ENCODE measurements at regions not wholly inside any gene's neighbourhood (a gene's known extent, or its start where the extent isn't known, plus 50 kb on each side); places are given as distances from the start of the nearest gene placed in this dataset.

DNA sequence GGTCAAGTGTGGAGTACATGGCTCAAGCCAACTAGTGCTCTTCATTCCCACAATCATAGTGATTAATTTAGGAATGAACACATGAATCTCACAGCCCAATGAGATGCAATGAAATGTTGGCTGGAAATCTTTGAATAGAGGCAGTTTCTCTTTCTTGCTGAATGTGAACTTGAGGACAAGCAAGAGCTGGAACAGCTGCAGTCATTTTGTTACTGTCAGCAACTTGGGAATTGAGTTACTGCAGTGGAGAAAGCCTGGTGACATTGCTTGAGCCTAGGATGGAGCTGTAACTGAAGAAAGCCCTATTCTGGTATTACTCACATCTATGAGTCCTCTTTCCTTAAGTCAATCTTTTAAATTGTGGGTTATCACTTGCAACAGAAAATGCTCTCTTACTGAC lies 62.3 kb downstream of the YIPF5 start:
- no peak overlapping the region for H3K4me3 ChIP-seq (replicated peaks in 1 of 3)
- no peaks in the 10 kb centered on the region for H3K9me3 ChIP-seq
- no peaks in the 10 kb centered on the region for H3K4me1 ChIP-seq
- no peak for DNase-seq
- H3K27ac ChIP-seq = no peak overlapping the region
- TF ChIP-seq POLR2A (IDR thresholded peaks at IDR 0.05) = no peak
- TF ChIP-seq, protein P1, sequence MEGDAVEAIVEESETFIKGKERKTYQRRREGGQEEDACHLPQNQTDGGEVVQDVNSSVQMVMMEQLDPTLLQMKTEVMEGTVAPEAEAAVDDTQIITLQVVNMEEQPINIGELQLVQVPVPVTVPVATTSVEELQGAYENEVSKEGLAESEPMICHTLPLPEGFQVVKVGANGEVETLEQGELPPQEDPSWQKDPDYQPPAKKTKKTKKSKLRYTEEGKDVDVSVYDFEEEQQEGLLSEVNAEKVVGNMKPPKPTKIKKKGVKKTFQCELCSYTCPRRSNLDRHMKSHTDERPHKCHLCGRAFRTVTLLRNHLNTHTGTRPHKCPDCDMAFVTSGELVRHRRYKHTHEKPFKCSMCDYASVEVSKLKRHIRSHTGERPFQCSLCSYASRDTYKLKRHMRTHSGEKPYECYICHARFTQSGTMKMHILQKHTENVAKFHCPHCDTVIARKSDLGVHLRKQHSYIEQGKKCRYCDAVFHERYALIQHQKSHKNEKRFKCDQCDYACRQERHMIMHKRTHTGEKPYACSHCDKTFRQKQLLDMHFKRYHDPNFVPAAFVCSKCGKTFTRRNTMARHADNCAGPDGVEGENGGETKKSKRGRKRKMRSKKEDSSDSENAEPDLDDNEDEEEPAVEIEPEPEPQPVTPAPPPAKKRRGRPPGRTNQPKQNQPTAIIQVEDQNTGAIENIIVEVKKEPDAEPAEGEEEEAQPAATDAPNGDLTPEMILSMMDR (IDR thresholded peaks at IDR 0.05) = no peak
- H3K36me3 ChIP-seq = no peaks in the 10 kb centered on the region
- intact Hi-C loops (cut with DNase I) = no loop called here
- no peaks in the 10 kb centered on the region for H3K27me3 ChIP-seq
